HG03280 (cell line): ENCODE measurements at regions not wholly inside any gene's neighbourhood (a gene's known extent, or its start where the extent isn't known, plus 50 kb on each side); places are given as distances from the start of the nearest gene placed in this dataset.
"Not testable (repeated sequence)": the region's sequence is repeated elsewhere in the genome, so short reads cannot be mapped to it uniquely, and the experiment has no call there.

Source experiments
- ATAC-seq: cut with Tn5 transposase; IDR thresholded peaks from one replicate; pipeline ENCODE4 v1.9.1; 2021; ENCODE audit warnings: mild to moderate bottlenecking, moderate library complexity; ENCODE audit not compliant: unreplicated experiment

DNA sequence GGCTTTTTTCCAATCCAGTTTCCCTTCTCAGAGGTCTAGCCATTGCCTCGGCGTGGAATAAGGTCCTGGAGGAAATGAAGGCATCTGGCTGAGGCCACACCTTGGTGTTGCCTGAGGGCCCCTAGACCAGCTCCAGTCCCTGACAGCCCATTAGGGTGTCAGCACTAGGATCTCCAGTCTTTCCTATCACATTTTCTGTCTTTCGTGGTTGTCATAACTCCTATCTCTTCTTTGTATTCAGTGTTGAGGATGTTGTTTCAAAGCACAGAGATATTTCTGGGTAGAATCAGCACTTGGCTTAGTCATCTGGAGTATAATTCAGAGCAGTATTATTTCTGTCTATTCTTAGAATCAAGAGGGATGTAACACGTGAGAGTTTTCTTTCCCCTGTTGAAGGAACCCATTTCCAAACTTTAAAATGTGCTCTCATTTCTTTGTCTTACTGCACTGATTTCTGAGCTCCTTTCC is 844.3 kb downstream of the KCNT2 start:
- ATAC-seq = no peak

DNA sequence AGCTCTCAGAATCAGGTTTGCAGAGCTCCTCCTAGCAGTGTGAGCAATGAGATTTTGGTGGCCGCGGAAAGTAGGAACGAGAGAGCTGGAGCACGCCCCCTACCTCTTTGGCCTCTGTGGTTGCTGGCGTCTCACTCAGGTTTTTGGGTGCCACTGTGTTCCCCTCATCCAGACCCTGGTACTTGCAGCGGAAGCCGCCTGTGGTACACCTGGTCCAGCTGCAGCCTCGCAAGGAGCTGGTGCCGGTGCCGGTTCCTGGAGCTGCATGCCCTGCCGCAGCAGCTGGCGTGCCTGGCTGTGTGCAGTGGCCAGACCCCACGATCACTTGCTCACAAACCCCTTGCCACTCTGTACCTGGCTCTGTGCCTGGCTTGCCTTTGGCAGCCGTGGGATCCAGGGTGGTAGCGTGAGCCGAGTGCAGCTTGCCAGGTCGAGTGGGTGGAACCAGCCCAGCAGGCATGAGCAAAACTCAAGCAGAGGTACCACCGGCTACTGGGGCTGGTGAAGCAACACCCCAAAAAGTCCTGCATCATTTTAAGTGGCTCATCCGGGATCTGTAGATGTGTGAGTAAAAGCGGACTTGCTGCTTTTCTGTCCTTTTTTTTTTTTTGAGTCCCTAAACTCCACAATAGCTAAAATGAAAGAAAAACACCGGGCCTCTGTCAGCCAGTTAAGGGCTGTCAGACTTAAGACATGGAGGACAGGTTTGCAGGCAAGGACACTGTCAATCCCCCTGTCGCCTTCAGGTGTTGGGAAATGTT is 844.9 kb downstream of the KCNT2 start:
- no peak for ATAC-seq

GRCh38 chr1:195761104-195761503 is 847.1 kb downstream of the KCNT2 start:
- no peak for ATAC-seq

GRCh38 chr1:195756109-195756508 is 852.1 kb downstream of the KCNT2 start:
- ATAC-seq = no peak

GRCh38 chr1:195754874-195755273 is 853.4 kb downstream of the KCNT2 start:
- ATAC-seq = no peak

GRCh38 chr1:195754303-195754702 is 853.9 kb downstream of the KCNT2 start:
- no peak for ATAC-seq

GRCh38 chr1:195748969-195749368 is 859.3 kb downstream of the KCNT2 start:
- ATAC-seq = no peak

- no peak for ATAC-seq
Measured at GRCh38 chr1:195745189-195746010, 862.8 kb downstream of the KCNT2 start.

DNA sequence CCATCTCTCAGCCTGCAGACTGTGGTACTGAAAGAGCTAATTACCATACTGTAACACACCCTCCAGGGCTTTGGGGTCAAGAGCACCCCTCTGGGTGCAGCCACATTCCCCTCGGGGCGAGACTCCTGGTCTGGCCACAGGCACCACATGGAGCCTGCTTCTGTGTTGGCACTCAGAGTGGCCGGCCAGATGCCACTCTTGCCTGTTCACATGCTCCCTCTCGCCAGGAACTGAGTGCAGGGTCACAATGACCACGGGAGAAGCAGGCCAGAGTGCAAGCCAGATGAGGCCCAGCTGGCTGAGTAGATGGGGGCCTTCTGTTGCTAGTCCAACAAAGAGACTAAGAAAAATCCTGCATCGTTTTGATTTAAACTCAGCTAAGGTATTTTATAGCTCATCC is 864.0 kb downstream of the KCNT2 start:
- ATAC-seq = no peak

GRCh38 chr1:195740862-195741261 is 867.4 kb downstream of the KCNT2 start:
- no peak for ATAC-seq

GRCh38 chr1:195738966-195739650 is 869.1 kb downstream of the KCNT2 start:
- ATAC-seq = no peak

- no peak for ATAC-seq
Measured at GRCh38 chr1:195735140-195735539, 873.1 kb downstream of the KCNT2 start.

DNA sequence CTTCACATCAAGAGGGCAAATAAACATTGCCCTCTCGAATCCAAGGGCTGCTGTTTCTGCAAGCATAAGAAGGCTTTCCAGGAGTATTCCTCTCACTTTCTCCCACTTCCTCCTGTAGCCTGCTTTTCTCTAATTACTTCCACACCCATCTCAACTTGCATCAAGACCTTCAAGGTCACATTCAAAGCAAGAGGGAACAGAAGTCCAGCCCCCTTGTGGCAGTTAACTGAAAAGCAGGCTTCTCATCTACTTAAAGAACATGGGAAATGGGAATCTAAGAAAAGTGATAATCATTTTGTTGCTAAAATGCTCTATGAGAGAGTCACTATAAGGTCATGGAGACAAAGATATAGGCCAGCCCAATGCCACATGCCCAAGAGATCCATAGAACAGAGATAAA is 874.4 kb downstream of the KCNT2 start:
- ATAC-seq = no peak

DNA sequence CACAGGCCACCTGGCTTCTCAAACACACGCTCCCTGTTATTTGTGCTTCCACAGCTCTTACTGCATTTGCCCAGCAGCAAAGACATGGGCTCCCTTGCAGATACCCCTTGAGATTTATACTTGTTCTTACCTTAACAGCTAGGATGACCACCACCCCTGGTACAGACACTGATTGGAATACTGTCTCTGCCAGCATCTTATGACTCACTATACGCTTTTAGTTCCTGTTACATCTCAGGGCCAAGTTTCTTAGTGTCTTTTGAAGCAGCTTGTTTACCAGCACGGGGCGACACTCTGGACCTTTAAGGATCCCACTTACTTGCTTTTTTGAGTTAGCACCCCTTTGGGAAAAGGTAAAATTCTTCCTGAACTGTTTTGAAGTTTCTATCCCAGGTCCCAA is 874.8 kb downstream of the KCNT2 start:
- no peak for ATAC-seq

- no peak for ATAC-seq
Measured at GRCh38 chr1:195731385-195731784, 876.9 kb downstream of the KCNT2 start.

GRCh38 chr1:195723796-195724194 is 884.4 kb downstream of the KCNT2 start:
- no peak for ATAC-seq

DNA sequence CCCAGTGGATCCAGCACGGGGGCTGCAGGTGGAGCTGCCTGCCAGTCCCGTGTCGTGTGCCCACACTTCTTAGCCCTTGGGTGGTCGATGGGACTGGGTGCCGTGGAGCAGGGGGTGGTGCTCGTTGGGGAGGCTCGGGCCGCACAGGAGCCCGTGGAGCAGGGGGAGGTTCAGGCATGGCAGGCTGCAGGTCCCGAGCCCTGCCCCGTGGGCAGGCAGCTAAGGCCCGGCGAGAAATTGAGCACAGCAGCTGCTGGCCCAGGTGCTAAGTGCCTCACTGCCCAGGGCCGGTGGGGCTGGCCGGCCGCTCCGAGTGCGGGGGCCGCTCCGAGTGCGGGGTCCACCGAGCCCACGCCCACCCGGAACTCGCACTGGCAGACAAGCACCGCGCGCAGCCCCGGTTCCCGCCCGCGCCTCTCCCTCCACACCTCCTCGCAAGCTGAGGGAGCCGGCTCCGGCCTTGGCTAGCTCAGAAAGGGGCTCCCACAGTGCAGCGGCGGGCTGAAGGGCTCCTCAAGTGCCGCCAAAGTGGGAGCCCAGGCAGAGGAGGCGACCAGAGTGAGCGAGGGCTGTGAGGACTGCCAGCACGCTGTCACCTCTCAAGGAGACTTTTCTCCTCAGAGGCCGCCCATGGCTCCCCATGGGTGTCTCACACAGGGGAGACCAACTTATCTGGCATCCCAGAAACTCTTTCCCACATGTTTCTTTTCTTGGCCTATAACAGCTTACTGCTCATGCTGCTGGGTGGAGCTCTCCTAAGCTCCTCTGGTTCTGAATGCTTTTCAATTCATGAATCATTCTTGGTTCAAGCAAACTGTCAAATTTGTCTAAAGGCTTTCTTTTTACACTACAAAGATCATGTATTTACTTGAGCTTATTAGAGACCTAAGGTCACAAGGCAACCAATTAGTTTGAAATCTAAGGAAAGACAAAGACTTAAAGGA is 885.1 kb downstream of the KCNT2 start:
- ATAC-seq = not testable (repeated sequence)

DNA sequence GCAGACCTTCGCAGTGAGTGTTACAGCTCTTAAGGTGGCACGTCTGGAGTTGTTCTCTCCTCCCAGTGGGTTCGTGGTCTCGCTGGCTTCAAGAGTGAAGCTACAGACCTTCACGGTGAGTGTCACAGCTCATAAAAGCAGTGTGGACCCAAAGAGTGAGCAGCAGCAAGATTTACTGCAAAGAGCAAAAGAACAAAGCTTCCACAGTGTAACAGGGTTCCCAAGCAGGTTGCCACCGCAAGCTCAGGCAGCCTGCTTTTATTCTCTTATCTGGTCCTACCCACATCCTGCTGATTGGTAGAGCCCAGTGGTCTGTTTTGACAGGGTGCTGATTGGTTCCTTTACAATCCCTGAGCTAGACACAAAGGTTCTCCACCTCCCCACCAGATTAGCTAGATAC is 886.1 kb downstream of the KCNT2 start:
- not testable (repeated sequence) for ATAC-seq

- ATAC-seq = no peak
Measured at GRCh38 chr1:195721210-195721971, 886.8 kb downstream of the KCNT2 start.

- no peak for ATAC-seq
Measured at GRCh38 chr1:195717651-195718050, 890.6 kb downstream of the KCNT2 start.
